ENCODE measurements at regions not wholly inside any gene's neighbourhood (a gene's known extent, or its start where the extent isn't known, plus 50 kb on each side); places are given as distances from the start of the nearest gene placed in this dataset.

- DNase-seq = no peak
- peaks cover 0 to 9% (median 0%) of the 10 kb centered on the region in 3 donors for H3K9me3 ChIP-seq (ENCODE audit: control insufficient read depth in 2 of 3, insufficient read depth in 1 of 3, low read length in 3 of 3)
- intact Hi-C loops (cut with DNase I) = no loop called here
- H3K27me3 ChIP-seq (ENCODE audit: control insufficient read depth, insufficient read depth, low read length) = no peaks in the 10 kb centered on the region
- H3K9ac ChIP-seq (ENCODE audit: low read length in 3 of 3) = no peak overlapping the region
- no peak for TF ChIP-seq CTCF (IDR thresholded peaks at IDR 0.05; ENCODE audit: borderline replicate concordance, extremely low read depth, insufficient read depth)
- H3K27ac ChIP-seq (ENCODE audit: low read depth in 2 of 2, low read length in 2 of 2) = no peak overlapping the region
- H3K4me3 ChIP-seq (ENCODE audit: low read length in 3 of 3) = no peak overlapping the region
- no peaks in the 10 kb centered on the region for H3K36me3 ChIP-seq (ENCODE audit: control insufficient read depth in 2 of 3, insufficient read depth in 3 of 3, low read length in 3 of 3)
- H3K4me1 ChIP-seq (ENCODE audit: control insufficient read depth in 2 of 3, insufficient read depth in 2 of 3, low read depth in 1 of 3, low read length in 3 of 3) = no peaks in the 10 kb centered on the region
- FAIRE-seq = no peak
Measured at GRCh38 chr12:125403843-125404242, 338.6 kb downstream of the AACS start.

GRCh38 chr12:125406131-125406530 lies 340.9 kb downstream of the AACS start:
- no peak for TF ChIP-seq CTCF (IDR thresholded peaks at IDR 0.05; ENCODE audit: borderline replicate concordance, extremely low read depth, insufficient read depth)
- Histone ChIP-seq H3K27ac (ENCODE audit: low read depth in 2 of 2, low read length in 2 of 2) (no peak overlapping the region), H3K9me3 (ENCODE audit: control insufficient read depth in 2 of 3, insufficient read depth in 1 of 3, low read length in 3 of 3) (peaks cover 0 to 9% (median 0%) of the 10 kb centered on the region in 3 donors), H3K4me1 (ENCODE audit: control insufficient read depth in 2 of 3, insufficient read depth in 2 of 3, low read depth in 1 of 3, low read length in 3 of 3) (no peaks in the 10 kb centered on the region), H3K36me3 (ENCODE audit: control insufficient read depth in 2 of 3, insufficient read depth in 3 of 3, low read length in 3 of 3) (no peaks in the 10 kb centered on the region), H3K9ac (ENCODE audit: low read length in 3 of 3) (no peak overlapping the region), H3K4me3 (ENCODE audit: low read length in 3 of 3) (no peak overlapping the region), H3K27me3 (ENCODE audit: control insufficient read depth, insufficient read depth, low read length) (no peaks in the 10 kb centered on the region)
- intact Hi-C loops (cut with DNase I) = no loop called here
- FAIRE-seq (no peak), DNase-seq (no peak)

- Histone ChIP-seq H3K27me3 (ENCODE audit: control insufficient read depth, insufficient read depth, low read length) (no peaks in the 10 kb centered on the region), H3K9me3 (ENCODE audit: control insufficient read depth in 2 of 3, insufficient read depth in 1 of 3, low read length in 3 of 3) (no peaks in the 10 kb centered on the region), H3K4me3 (ENCODE audit: low read length in 3 of 3) (no peak overlapping the region), H3K36me3 (ENCODE audit: control insufficient read depth in 2 of 3, insufficient read depth in 3 of 3, low read length in 3 of 3) (no peaks in the 10 kb centered on the region), H3K27ac (ENCODE audit: low read depth in 2 of 2, low read length in 2 of 2) (no peak overlapping the region), H3K9ac (ENCODE audit: low read length in 3 of 3) (no peak overlapping the region), H3K4me1 (ENCODE audit: control insufficient read depth in 2 of 3, insufficient read depth in 2 of 3, low read depth in 1 of 3, low read length in 3 of 3) (no peaks in the 10 kb centered on the region)
- TF ChIP-seq CTCF (IDR thresholded peaks at IDR 0.05; ENCODE audit: borderline replicate concordance, extremely low read depth, insufficient read depth) = no peak
- DNase-seq (no peak), FAIRE-seq (no peak)
- intact Hi-C loops (cut with DNase I) = no loop called here
Measured at GRCh38 chr12:125408718-125409117, 343.5 kb downstream of the AACS start.

- Histone ChIP-seq H3K4me1 (ENCODE audit: control insufficient read depth in 2 of 3, insufficient read depth in 2 of 3, low read depth in 1 of 3, low read length in 3 of 3) (no peaks in the 10 kb centered on the region), H3K4me3 (ENCODE audit: low read length in 3 of 3) (no peak overlapping the region), H3K27ac (ENCODE audit: low read depth in 2 of 2, low read length in 2 of 2) (no peak overlapping the region), H3K36me3 (ENCODE audit: control insufficient read depth in 2 of 3, insufficient read depth in 3 of 3, low read length in 3 of 3) (no peaks in the 10 kb centered on the region), H3K9me3 (ENCODE audit: control insufficient read depth in 2 of 3, insufficient read depth in 1 of 3, low read length in 3 of 3) (no peaks in the 10 kb centered on the region), H3K27me3 (ENCODE audit: control insufficient read depth, insufficient read depth, low read length) (no peaks in the 10 kb centered on the region), H3K9ac (ENCODE audit: low read length in 3 of 3) (no peak overlapping the region)
- intact Hi-C loops (cut with DNase I) = no loop called here
- DNase-seq = no peak
- TF ChIP-seq CTCF (IDR thresholded peaks at IDR 0.05; ENCODE audit: borderline replicate concordance, extremely low read depth, insufficient read depth) = no peak
- FAIRE-seq = no peak
Measured at GRCh38 chr12:125412506-125412905, 347.3 kb downstream of the AACS start.
